ENCODE measurements at regions not wholly inside any gene's neighbourhood (a gene's known extent, or its start where the extent isn't known, plus 50 kb on each side); places are given as distances from the start of the nearest gene placed in this dataset.

DNA sequence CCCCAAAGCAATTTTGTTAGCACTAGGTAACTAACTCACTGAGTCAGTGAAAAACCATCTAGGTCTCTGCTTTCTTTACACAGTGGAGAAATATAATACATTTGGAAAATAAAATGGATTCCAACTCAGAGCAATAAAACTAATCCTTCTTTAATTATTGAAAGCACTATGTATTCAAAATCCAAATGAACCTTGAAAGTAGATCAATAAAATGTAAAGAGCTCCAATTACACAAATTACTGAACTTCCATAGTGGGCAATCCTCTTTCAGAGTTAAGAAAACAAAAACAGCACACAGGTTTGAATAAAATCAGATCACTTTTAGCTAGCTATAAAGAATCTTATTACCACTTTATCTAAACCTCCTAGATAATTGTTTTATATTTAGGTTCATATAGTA, 208.1 kb downstream of the NR4A2 start:
- no peak for FAIRE-seq
- no peaks in the 10 kb centered on the region for H3K36me3 ChIP-seq (ENCODE audit: control insufficient read depth in 2 of 2, extremely low read depth in 1 of 2, insufficient read depth in 2 of 2, low read length in 2 of 2)
- H3K27me3 ChIP-seq (ENCODE audit: control insufficient read depth in 2 of 2, insufficient read depth in 2 of 2, low read length in 2 of 2), result no peaks in the 10 kb centered on the region
- TF ChIP-seq POLR2AphosphoS5 (IDR thresholded peaks at IDR 0.05; ENCODE audit: insufficient read depth, low read depth, low read length) (no peak), FOS (IDR thresholded peaks at IDR 0.05; ENCODE audit: borderline replicate concordance, insufficient read depth, low read length) (no peak)
- TF ChIP-seq, protein P1, sequence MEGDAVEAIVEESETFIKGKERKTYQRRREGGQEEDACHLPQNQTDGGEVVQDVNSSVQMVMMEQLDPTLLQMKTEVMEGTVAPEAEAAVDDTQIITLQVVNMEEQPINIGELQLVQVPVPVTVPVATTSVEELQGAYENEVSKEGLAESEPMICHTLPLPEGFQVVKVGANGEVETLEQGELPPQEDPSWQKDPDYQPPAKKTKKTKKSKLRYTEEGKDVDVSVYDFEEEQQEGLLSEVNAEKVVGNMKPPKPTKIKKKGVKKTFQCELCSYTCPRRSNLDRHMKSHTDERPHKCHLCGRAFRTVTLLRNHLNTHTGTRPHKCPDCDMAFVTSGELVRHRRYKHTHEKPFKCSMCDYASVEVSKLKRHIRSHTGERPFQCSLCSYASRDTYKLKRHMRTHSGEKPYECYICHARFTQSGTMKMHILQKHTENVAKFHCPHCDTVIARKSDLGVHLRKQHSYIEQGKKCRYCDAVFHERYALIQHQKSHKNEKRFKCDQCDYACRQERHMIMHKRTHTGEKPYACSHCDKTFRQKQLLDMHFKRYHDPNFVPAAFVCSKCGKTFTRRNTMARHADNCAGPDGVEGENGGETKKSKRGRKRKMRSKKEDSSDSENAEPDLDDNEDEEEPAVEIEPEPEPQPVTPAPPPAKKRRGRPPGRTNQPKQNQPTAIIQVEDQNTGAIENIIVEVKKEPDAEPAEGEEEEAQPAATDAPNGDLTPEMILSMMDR (IDR thresholded peaks at IDR 0.05; ENCODE audit: extremely low read depth in 1 of 2, insufficient read depth in 1 of 2, low read depth in 1 of 2, low read length in 2 of 2), result no peak
- no peak for DNase-seq (ENCODE audit: low read depth, low spot score)
- intact Hi-C loops (cut with micrococcal nuclease), result no loop called here
- H3K4me2 ChIP-seq (ENCODE audit: insufficient read depth, low read length), result no peak overlapping the region
- H2AFZ ChIP-seq (ENCODE audit: low read depth, low read length), result no peak overlapping the region
- dilution Hi-C loops (cut with MboI; ENCODE audit: extremely low pct_ligation_motif_present, low sequenced_read_pairs), result no loop called here
- H3K4me1 ChIP-seq (ENCODE audit: control insufficient read depth, extremely low read depth, insufficient read depth, low read length), result no peaks in the 10 kb centered on the region
- no peaks in the 10 kb centered on the region for H4K20me1 ChIP-seq (replicated peaks; ENCODE audit: control insufficient read depth, extremely low read depth, insufficient read depth, low read length)
- no peak overlapping the region for H3K4me3 ChIP-seq (replicated peaks in 1 of 3; ENCODE audit: insufficient read depth in 1 of 3, low read depth in 1 of 3, low read length in 3 of 3)
- H3K27ac ChIP-seq (ENCODE audit: insufficient read depth, low read depth, low read length), result no peak overlapping the region
- H3K79me2 ChIP-seq (ENCODE audit: control insufficient read depth, insufficient read depth, low read length), result no peaks in the 10 kb centered on the region
- peaks cover 2% of the 10 kb centered on the region for H3K9me1 ChIP-seq (replicated peaks; ENCODE audit: control insufficient read depth, extremely low read depth, insufficient read depth, low read length)
- BruUV-seq (replicated peaks), result no TSS peak
- POLR2A ChIA-PET, result no interaction called here
- CTCF ChIA-PET, result interaction anchor here (1.0 kb wide), 1 partner anchor 747 kb away, joined by 4 read pairs; no protein-coding TSS in a partner anchor
- H3K9ac ChIP-seq (replicated peaks; ENCODE audit: extremely low read depth, insufficient read depth, low read length), result no peak overlapping the region
- no peaks in the 10 kb centered on the region for H3K9me3 ChIP-seq (replicated peaks; ENCODE audit: control insufficient read depth, insufficient read depth, low read length)

GRCh38 chr2:156118753-156119416, 213.6 kb downstream of the NR4A2 start:
- Histone ChIP-seq H3K4me2 (ENCODE audit: insufficient read depth, low read length) (no peak overlapping the region), H3K4me3 (replicated peaks in 1 of 3; ENCODE audit: insufficient read depth in 1 of 3, low read depth in 1 of 3, low read length in 3 of 3) (no peak overlapping the region), H4K20me1 (replicated peaks; ENCODE audit: control insufficient read depth, extremely low read depth, insufficient read depth, low read length) (no peaks in the 10 kb centered on the region), H3K36me3 (ENCODE audit: control insufficient read depth in 2 of 2, extremely low read depth in 1 of 2, insufficient read depth in 2 of 2, low read length in 2 of 2) (no peaks in the 10 kb centered on the region), H2AFZ (ENCODE audit: low read depth, low read length) (no peak overlapping the region), H3K9ac (replicated peaks; ENCODE audit: extremely low read depth, insufficient read depth, low read length) (no peak overlapping the region), H3K27ac (ENCODE audit: insufficient read depth, low read depth, low read length) (no peak overlapping the region), H3K9me1 (replicated peaks; ENCODE audit: control insufficient read depth, extremely low read depth, insufficient read depth, low read length) (no peaks in the 10 kb centered on the region), H3K9me3 (replicated peaks; ENCODE audit: control insufficient read depth, insufficient read depth, low read length) (no peaks in the 10 kb centered on the region), H3K27me3 (ENCODE audit: control insufficient read depth in 2 of 2, insufficient read depth in 2 of 2, low read length in 2 of 2) (no peaks in the 10 kb centered on the region), H3K79me2 (ENCODE audit: control insufficient read depth, insufficient read depth, low read length) (no peaks in the 10 kb centered on the region), H3K4me1 (ENCODE audit: control insufficient read depth, extremely low read depth, insufficient read depth, low read length) (no peaks in the 10 kb centered on the region)
- intact Hi-C loops (cut with micrococcal nuclease) (no loop called here), dilution Hi-C loops (cut with MboI; ENCODE audit: extremely low pct_ligation_motif_present, low sequenced_read_pairs) (no loop called here)
- BruUV-seq (replicated peaks), result no TSS peak
- CTCF ChIA-PET, result no interaction called here
- no peak for FAIRE-seq
- TF ChIP-seq POLR2A (IDR thresholded peaks at IDR 0.05; ENCODE audit: low read depth, low read length) (no peak), FOS (IDR thresholded peaks at IDR 0.05; ENCODE audit: borderline replicate concordance, insufficient read depth, low read length) (no peak), MAX (IDR thresholded peaks at IDR 0.05; ENCODE audit: insufficient read depth, insufficient read length) (no peak), POLR2AphosphoS5 (IDR thresholded peaks at IDR 0.05; ENCODE audit: insufficient read depth, low read depth, low read length) (no peak), MYC (IDR thresholded peaks at IDR 0.05; ENCODE audit: low read depth, low read length) (no peak), GATA2 (IDR thresholded peaks at IDR 0.05; ENCODE audit: insufficient read depth, insufficient read length, low read depth, low read length) (no peak), JUN (IDR thresholded peaks at IDR 0.05; ENCODE audit: borderline replicate concordance, insufficient read depth, insufficient read length, low read depth) (no peak), EZH2 (IDR thresholded peaks at IDR 0.05; ENCODE audit: borderline replicate concordance, low read depth, low read length, severe bottlenecking) (no peak)
- TF ChIP-seq, protein P1 (IDR thresholded peaks at IDR 0.05; ENCODE audit: extremely low read depth in 1 of 2, insufficient read depth in 1 of 2, low read depth in 1 of 2, low read length in 2 of 2), result no peak
- no peak for DNase-seq (ENCODE audit: low read depth, low spot score)
- POLR2A ChIA-PET, result no interaction called here
